NCI-H774 (cell line): ENCODE measurements at regions not wholly inside any gene's neighbourhood (a gene's known extent, or its start where the extent isn't known, plus 50 kb on each side); places are given as distances from the start of the nearest gene placed in this dataset.
"Not testable (repeated sequence)": the region's sequence is repeated elsewhere in the genome, so short reads cannot be mapped to it uniquely, and the experiment has no call there.

Experiments
- DNase-seq: peaks from one replicate; lab custom pipeline; 2025; lab: John Stamatoyannopoulos, UW

DNA sequence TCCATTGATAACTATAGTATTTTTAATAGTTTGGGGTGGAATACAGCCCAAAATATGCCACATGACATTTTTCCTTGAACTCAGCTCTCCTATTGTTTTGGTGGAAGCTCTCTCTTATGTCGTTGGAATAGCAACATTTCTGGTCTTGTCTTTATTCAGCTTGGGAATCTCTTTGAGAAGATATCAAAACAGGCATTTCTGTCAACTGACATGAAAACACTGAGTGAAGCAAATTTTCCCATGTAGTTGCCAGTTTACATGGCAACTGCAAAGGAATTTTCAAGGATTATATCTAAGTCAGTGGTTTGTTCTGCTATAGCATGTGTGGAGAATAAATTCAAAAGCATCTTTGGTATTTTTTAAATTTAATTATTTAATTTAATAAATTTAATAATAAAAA, 863.5 kb upstream of the CDH8 start:
- DNase-seq = no peak

DNA sequence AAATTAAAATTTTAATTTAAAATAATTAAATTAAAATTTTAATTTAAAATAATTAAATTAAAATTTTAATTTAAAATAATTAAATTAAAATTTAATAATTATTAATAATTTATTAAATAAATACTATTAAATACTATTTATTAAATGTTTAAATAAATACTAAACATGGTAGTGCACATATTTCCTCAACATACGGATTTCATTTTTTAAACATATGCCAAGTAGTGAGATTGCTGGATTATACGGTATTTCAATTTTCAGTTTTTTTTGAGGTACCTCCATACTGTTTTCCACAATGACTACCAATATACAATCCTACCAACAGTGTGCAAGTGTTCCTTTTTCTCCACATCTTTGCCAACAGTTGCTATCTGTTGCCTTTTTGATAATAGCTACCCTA, 852.9 kb upstream of the CDH8 start:
- no peak for DNase-seq

DNA sequence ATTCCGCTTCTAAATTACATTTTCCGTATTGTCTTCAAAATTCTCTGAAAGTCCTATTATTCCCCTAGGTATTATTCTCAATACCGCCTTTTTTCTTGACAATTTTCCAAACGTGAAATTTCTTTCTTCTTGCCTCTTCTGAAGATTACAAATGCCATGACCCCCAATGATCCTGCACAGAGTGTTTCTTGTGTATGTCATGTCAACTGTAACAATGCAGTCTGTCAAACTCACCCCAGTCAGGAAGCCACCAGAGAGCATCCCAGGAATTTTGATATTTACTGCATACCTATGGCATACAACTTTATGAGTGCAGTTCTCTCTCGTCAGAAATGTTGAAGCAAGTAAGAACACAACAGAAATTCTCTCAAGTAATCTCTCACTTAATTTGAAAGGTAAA, 847.3 kb upstream of the CDH8 start:
- no peak for DNase-seq

DNA sequence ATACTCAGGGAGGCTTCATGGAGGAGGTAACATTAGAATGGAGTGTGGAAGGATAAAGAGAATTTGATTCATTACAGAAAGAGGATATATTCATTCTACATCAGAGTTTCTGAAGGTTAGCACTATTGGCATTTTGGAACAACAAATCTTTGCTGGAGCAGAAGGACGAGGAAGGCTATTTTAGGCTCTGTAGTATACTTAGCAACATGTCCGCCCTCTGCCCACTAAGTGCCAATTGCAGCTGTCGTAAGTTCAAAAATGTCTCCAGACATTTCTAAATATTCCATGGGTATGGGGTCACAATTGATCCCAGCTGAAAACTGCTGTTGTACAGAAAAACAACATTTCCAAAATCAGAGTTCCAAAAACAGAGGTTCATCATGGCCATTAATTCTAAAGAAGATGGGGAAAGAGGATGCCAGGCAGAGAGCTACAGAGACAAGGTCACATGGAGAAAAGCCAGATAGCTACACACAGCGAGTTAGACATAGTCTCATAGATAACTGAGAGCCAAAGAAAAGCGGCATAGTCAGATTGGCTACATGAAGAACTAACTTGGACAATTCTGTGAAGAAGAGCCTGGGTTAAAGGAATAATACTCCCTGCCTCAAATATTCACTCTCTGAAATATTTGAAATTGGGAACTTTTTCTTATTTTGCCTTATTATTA, 846.4 kb upstream of the CDH8 start:
- no peak for DNase-seq

DNA sequence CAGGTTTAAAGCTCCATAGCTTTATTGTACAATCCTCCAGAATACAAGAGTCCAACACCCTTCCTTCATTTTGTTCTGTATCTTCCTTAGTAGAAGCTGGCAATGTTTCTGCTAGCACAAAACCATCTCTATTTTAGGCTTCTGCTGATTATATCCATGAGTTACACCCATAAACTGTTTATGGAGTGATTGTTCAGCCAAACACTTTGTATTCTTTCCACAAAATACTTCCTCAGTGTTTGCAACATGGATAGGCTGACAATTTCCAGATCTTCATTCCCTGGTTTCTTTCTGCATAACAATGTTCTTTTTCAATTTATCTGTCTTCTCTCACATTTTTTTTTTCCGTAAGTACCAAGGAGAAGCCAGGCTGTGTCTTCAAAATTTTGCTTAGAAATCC, 839.9 kb upstream of the CDH8 start:
- DNase-seq = no peak

DNA sequence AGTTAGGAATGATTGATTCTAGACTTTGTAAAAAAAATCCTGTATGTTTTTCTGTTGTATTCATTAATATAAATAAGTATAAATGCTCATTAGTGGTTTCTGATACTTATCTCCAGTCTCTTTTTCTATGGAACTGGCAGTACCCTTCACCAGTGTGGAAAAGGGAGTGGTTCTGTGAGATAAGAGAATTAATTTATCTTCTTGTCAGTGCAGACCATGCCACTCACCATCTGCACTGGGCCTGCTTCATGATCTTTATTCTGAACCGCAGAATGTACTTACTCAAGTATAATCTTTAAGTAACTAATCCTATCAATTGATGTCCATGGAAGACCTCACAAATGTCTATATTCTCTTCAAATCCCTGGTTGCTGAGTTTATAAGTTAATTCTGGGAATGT, 836.1 kb upstream of the CDH8 start:
- DNase-seq = no peak

DNA sequence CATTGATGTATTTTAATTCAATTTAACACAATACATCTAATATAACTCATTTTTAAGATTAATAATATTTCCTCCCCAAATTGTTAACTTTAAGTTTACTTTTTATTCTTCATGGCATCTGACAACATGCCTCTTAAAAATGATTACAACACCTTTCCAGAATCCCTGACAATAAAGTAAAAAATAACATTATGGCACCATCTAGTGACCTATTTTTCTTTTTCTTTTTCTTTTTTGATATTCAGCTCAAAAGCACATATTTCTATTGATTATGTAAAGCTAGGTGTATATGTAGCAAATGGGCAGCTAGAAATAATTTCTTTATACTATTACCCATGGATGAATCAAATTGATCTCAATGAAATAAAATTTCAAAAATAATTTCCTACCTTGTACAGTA, 834.3 kb upstream of the CDH8 start:
- no peak for DNase-seq

DNA sequence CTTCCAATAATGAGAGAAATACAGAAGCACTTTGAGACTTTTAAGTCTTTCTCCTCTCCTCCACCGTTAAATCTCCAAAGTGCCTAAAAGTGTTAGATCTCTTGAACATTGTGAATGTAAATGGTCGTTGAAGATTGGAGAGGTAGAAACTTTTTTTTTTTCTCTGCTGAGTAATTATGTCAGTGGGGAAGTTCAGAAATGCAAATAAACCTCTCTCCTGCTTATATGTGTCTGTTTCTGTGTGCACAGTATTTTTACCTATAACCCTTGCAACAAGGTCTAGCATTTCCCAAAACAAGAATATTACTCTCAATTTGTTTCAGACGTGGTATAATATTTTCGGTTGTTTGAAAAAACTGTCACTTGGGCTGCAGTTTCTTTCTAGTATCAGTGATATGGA, 833.6 kb upstream of the CDH8 start:
- DNase-seq = no peak

DNA sequence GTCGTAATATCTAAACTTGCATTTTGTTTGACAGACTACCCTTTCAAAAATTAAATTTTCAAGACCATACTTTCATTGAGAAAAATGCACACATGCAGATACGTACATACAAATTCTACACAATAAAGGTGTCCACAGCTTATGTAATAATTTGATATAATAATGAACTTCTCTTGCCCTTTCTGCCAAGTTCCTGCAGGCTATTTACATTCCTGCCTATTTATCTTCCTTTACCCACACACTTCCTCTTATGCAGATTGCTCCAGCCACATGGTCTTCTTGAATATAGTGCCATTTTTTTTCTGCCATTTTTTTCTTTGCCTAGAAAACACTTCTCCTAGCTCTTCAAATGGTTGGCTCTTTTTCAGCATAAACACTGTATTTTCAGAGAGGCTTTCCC, 826.9 kb upstream of the CDH8 start:
- DNase-seq = no peak

DNA sequence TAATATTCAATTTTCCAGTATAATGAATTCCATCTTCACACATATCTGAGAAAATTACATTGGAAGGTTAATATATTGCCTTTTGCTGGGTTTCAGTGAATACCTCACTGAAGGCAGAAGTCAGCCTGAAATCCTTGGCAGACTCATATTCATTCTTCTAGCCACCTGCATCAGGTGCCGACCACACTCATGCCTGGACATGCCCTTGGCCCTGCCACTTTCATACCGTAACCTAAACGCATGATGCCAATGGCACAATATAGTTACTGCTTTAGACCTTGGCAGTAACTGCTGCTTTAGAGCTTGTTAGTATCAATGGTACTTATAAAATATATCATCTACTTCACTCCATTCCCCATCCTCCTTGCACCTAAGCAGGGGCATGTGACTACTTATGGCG, 817.6 kb upstream of the CDH8 start:
- no peak for DNase-seq

DNA sequence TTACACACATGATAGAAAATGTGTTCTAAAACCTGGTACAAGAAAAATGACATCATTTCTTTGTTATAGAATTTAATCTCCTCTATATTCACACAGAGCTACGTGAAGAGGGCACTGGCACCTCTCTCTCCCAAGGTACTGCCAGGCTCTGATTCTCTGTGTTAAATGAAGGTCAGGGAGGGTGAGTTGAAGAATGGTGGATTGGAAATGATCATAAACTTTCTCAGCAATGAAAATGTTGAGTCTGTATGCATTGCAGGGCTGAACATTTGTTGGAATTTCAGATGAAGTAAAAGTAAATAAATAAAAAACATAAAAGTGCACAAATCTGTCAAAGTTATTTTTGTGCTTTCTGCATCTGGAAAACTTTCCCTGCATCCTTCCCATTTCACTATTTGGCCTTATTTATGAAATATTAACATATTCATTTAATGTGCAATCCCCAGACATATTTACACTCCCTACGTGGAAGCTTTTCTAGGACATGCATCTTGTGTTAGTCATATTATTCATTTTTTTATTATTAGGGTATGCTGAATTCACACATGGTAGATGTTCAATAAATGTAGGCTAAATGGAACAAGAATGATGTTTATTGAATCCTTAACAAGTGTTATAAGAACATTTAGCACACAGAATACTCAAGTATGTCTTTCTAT, 810.3 kb upstream of the CDH8 start:
- DNase-seq = no peak

DNA sequence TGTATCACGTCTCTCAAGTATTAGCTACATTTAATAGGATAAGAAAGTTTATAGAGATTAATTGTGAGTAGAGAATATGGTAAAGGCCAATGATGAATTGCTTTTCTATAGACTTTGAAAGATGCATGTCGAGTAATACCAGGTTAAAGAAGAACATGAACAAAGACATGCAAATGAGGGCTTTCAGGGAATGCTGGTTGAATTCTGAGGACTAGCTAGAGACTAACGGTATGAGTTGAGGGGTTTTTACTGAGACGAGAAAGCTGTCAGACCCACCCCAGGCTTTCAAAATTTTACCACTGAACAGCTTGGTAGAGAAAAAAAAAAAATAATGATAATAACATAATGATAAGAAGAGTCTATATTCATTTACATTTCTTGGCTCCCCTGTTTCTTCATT, 796.0 kb upstream of the CDH8 start:
- no peak for DNase-seq

DNA sequence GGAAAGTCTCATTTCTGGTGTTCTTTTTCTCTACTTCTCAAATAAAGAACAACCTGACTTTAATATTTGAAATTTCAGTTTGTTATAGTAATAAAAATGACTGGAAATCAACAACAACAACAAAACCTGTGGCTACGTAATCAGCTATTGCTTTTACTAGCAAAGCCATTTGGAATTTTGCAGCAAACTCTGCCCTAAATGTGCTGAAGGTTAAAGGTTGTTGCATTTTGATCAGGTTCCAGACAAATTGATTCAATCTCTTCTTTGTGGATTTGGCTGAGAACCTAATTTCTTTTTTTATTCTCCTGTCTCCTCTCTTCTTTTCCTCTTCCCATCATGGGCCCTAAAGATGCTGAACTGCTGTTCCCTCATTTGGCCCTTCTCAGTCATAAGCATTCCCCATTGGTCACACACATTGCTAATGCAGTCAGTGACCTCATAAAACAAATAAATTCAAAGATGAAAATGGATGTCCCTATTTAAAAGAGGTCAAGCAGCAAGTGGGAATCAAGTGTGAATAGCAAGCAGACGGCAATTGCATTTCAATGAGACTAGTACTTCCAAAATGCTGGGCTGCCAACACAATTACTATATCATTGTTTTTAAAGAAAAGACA, 795.1 kb upstream of the CDH8 start:
- DNase-seq = no peak

DNA sequence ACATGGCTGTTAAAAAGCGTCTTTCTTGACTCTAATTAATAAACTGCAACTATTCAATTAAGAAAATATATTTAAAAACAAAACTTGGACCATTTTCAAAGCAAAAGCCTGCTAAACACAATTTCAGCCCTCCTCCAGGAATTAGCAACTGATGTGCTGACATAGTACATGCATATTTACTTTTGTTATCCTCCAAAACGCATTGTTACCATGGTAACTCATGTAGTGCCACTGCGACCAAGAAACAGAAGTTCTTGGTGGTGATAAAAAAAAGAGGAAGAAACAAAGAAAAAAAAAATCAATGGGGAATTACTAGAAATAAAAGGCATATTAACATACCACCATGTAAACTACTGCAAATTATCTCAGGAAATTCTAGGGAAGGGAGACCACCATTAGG, 793.4 kb upstream of the CDH8 start:
- DNase-seq = no peak

DNA sequence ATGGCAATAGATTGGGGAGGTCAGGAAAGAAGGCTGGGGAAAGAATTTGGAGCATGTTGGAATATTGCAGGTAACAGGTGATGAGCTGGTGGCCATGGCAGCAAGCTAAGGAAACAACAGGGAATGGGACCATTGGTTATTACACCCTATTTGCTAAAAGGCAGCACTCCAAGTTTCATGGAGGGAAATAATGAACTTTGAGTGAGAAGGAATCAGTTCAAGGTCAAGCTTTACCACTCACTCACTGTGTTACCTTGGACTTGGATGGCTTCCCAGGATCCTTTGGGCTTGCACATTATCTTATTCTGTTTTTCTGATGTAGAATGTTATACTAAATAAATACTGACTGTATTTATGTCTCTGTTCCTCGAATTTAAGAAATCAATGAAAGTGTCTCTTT, 792.8 kb upstream of the CDH8 start:
- no peak for DNase-seq

DNA sequence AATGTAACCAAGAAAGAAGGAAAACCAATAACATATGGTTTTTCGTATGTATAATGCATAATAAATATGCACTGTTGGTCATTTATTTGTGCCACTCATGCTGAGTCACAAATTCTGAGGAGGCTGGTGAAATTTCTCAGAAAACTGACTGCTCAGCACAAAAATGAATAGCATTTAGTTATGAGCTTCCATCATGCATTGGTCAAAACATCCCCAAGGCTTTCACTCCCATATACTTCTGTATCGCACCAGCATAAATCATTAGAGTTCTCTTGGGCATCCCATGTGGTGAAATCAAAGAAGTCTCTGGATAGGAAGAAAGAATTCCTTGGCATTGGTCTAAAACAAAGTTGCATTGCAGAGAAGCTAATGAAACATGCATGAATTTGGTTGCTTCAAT, 785.6 kb upstream of the CDH8 start:
- no peak for DNase-seq

DNA sequence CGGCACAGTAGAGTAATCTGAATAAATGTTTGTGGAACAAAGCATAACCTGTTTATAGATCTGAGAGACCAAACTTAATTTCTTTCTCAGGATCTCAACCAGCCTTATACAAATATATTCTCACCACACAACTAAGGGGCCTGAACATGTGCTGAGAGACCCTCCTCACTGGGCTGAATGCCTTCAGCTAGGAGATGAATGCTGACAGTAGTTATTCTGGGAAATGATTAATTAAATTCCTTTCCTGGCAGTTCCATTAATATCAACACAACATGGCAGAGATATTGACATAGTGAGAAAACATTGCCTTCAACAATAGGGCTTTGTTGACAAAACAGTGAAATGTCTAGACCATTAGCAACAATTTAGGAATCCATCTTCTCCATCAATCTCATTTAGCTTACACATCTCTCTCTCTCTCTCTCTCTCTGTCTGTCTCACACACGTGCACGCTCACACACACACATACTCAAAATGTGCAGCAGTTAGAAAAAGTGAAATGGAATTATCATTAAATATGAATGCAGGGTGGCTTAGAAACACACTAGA, 780.8 kb upstream of the CDH8 start:
- DNase-seq = peak; percentile 10

DNA sequence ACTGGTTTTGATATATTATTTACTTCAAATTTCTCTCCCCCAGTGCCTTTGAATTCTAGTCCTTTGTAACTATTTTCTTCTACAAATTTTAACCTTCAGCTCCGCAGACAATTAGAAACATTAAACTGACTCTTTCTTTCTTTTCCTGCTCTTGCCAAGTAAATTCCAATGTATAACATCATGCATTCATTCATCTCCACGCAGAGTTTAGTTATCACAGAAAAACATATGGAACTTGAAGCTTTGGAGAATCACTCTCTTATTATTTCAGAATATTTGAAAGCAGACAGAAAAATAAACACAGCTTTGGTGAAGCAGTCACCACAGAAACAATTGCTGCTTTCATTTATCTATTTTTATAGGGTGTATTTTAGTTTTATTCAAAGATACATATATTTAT, 778.7 kb upstream of the CDH8 start:
- no peak for DNase-seq

DNA sequence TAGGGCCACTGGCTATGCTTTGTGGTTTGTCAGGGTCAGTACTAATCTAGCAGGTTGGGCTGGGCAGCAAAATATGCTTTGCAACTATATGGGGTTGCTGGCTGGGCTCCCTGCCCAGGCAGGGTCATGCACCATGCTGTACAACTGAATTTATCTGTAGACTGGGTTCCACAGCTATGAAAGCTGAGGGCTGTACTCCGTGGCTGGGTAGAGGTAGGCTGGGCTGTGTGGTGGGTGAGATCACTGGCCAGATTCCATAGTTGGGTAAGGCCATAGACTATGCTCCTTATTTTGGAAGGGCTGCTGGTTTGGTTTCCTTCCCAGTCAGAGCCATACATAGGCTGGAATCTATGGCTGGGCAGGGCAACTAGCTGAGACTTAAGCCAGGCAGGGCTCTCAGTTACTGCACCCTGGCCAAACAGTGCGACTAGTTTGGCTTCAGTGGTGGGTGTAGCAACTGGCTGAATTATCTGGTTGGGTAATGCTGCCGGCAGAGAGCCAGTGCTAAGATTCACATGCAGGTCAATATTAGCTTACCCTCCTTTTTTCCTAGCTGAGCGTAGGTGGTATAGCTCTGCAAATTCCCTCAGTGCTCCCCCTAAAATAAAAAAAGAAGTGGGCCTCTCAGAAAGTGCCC, 769.1 kb upstream of the CDH8 start:
- no peak for DNase-seq

DNA sequence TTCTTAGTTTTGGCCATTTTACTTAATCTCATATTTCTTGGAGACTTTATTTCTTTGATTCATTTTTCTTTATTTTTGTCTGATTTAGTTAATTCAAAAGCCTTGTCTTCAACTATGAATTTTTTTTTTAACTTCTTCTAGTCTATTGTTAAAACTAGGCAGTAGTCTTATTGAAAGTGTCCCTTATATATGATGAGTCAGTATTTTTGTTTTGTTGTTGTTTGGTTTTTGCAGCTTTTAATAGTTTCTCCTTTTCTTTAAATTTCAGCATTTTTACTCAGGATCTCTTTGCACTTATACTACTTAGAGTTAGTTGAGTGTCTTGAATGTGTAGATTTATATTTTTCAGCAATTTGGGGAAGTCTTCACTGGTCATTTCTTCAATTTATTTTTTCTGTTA, 758.5 kb upstream of the CDH8 start:
- no peak for DNase-seq

DNA sequence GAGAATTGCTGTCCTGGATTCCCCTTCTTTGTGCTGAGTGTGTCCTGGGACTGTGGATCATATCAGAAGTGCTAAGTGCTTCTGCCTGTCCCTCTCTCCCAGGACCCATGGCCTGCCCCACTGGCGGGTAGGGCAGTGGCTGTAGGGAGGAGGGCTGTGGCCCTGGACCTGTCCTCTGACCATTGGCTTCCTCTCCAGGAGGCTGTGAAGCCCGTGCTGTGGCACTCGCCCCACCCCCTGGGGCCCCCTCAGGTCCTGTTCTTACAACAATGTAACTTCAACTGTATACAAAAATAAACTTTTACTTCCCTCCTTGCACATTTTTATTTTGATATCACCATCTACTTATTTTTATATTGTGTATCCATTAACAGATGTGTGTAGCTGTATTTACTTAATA, 743.8 kb upstream of the CDH8 start:
- DNase-seq = not testable (repeated sequence)

DNA sequence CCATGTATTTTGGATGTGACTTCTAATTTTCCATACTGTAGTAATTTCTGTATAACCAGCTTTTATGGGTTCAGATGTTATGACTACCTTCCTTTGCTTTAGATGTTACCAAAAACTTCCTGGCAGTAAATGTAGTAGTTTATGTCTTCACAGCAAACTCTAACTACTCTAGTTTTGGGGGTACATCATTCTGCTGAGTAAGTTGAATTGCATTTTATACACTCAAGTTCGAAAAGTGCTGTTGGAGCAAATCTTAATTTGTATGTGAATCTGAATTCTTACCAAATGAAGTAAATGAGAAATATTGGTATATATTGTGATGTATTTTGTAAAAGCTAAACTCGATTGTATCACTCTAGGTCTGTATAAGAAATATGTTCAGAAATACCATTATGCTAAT, 728.3 kb upstream of the CDH8 start:
- DNase-seq = no peak

DNA sequence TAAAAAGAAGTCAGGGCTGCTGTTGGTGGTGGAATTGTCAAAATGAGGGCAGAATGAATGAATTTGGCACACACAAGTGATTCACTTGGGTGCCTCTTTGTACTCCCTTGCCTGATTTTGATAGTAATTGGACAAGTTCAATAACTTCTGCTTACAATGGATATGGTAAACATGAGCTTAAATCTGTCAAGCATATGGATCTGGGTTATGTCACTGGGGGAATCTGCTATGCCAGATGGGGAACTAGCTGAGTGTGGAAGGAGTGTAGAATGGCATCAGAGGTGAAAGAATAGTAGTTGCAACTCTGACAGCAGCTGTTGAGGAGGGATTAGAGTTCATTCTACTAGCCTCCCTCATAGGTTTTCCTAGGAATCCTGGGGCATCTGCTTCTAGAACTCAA, 724.2 kb upstream of the CDH8 start:
- DNase-seq = no peak
